CD4-positive, alpha-beta T cell (primary cell): ENCODE measurements at regions not wholly inside any gene's neighbourhood (a gene's known extent, or its start where the extent isn't known, plus 50 kb on each side); places are given as distances from the start of the nearest gene placed in this dataset.

Experiments
- ATAC-seq: fragments of 200-7000 bp; cut with Tn5 transposase; one replicate; pipeline ENCODE4 v1.10.0; 2022; ENCODE audit warnings: mild to moderate bottlenecking; ENCODE audit not compliant: poor library complexity
- CTCF ChIA-PET: fragments of 350-600 bp; sonication (Branson Sonifier 250); formaldehyde crosslinking; loops from one replicate; lab custom pipeline; 2021; ENCODE audit warnings: antibody characterized with exemption, inconsistent platforms; lab: Charles Lee
- POLR2A ChIA-PET: fragments of 350-600 bp; sonication (Branson Sonifier 250); formaldehyde crosslinking; loops from one replicate; lab custom pipeline; 2021; ENCODE audit warnings: antibody characterized with exemption, inconsistent platforms; lab: Charles Lee
- DNase-seq, 14 experiments: peaks; one replicate each; pipeline ENCODE4 v3.0.0-alpha.2; 2013 to 2020; ENCODE audit warnings: mixed read lengths in 2 of 14
- H3K27ac ChIP-seq, 2 donors: one replicate each; pipeline versions ENCODE4 v1.5.1 to v1.7.0; 2013; ENCODE audit warnings: low read length in 2 of 2, low read depth in 1 of 2, mild to moderate bottlenecking in 1 of 2
- H3K27me3 ChIP-seq, 2 experiments: 1 replicate in 1 of 2; 2 replicates in 1 of 2; pipeline versions ENCODE4 v1.6.1 to v1.7.0; 2013; ENCODE audit warnings: low read length in 2 of 2, control low read depth in 1 of 2, mild to moderate bottlenecking in 1 of 2, moderate library complexity in 1 of 2; ENCODE audit not compliant: insufficient read depth in 2 of 2, control insufficient read depth in 1 of 2
- H3K36me3 ChIP-seq: one replicate; pipeline ENCODE4 v1.6.1; 2013; ENCODE audit warnings: low read length, control low read depth; ENCODE audit not compliant: insufficient read depth
- H3K4me1 ChIP-seq: one replicate; pipeline ENCODE4 v1.6.1; 2013; ENCODE audit warnings: low read length, control low read depth; ENCODE audit not compliant: insufficient read depth
- H3K4me3 ChIP-seq: one replicate; pipeline ENCODE4 v1.5.1; 2013; ENCODE audit warnings: mild to moderate bottlenecking, low read length, moderate library complexity
- H3K9me3 ChIP-seq, 2 experiments: 1 replicate in 1 of 2; 2 replicates in 1 of 2; pipeline versions ENCODE4 v1.6.1 to v1.7.0; 2013; ENCODE audit warnings: low read length in 2 of 2, mild to moderate bottlenecking in 2 of 2, control low read depth in 1 of 2, moderate library complexity in 1 of 2; ENCODE audit not compliant: control insufficient read depth in 1 of 2, insufficient read depth in 1 of 2
- H3K27ac Mint-ChIP-seq: one replicate; pipeline ENCODE4 v1.8.0; 2020; ENCODE audit warnings: mixed read lengths
- H3K27me3 Mint-ChIP-seq: one replicate; pipeline ENCODE4 v1.8.0; 2021; ENCODE audit warnings: mixed read lengths
- H3K36me3 Mint-ChIP-seq: one replicate; pipeline ENCODE4 v1.8.0; 2021; ENCODE audit warnings: low read depth, mixed read lengths
- H3K4me1 Mint-ChIP-seq: one replicate; pipeline ENCODE4 v1.8.0; 2021; ENCODE audit warnings: low read depth, mixed read lengths
- H3K4me3 Mint-ChIP-seq: one replicate; pipeline ENCODE4 v1.8.0; 2020; ENCODE audit warnings: mild to moderate bottlenecking, mixed read lengths
- H3K9me3 Mint-ChIP-seq: one replicate; pipeline ENCODE4 v1.8.0; 2020; ENCODE audit warnings: mixed read lengths
- intact Hi-C, 2 experiments: fragments of 100-400 bp; cut with DNase I in 1 of 2; cut with micrococcal nuclease in 1 of 2; formaldehyde crosslinking; loops; one replicate each; pipeline versions ENCODE4 v1.15.1 to v1.9.0; 2023 to 2025; cut with DNase I, micrococcal nuclease
- TF ChIP-seq, protein P1 (sequence below): fragments of 200-600 bp; IDR thresholded peaks from one replicate; pipeline ENCODE4 v1.8.0; 2022; ENCODE audit warnings: antibody characterized with exemption, mild to moderate bottlenecking

DNA sequence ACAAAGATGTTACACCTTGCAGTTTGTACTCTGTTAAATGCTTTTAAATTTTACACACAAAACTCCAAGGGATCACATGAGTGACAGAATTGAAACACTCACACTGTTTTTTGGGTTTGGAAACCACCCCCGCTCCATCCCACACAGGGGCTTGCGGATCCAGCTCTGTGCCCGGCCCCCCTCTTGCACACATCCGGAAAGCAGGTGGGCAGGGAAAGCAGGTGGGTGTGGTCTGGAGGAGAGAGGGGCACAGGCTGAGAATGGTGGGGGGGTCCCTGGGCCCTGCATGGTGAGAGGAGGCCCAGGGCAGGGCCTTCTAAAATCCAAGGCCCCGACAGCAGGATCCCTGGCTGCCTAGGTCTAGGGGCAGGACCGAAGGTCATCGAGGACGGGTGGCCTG lies 88.5 kb upstream of the HPCAL1 start:
- Mint-ChIP-seq H3K27me3 (no peaks in the 10 kb centered on the region), H3K4me1 (no peaks in the 10 kb centered on the region), H3K36me3 (no peaks in the 10 kb centered on the region), H3K27ac (no peak overlapping the region), H3K9me3 (no peaks in the 10 kb centered on the region), H3K4me3 (no peak overlapping the region)
- H3K27ac ChIP-seq: no peak overlapping the region
- no peaks in the 10 kb centered on the region for H3K9me3 ChIP-seq
- no peak overlapping the region for H3K4me3 ChIP-seq
- POLR2A ChIA-PET: no interaction called here
- intact Hi-C loops: no loop called here
- CTCF ChIA-PET: no interaction called here
- ATAC-seq (no peak), DNase-seq (no peak)
- H3K4me1 ChIP-seq: no peaks in the 10 kb centered on the region
- H3K36me3 ChIP-seq: no peaks in the 10 kb centered on the region
- H3K27me3 ChIP-seq: no peaks in the 10 kb centered on the region
- TF ChIP-seq, protein P1, sequence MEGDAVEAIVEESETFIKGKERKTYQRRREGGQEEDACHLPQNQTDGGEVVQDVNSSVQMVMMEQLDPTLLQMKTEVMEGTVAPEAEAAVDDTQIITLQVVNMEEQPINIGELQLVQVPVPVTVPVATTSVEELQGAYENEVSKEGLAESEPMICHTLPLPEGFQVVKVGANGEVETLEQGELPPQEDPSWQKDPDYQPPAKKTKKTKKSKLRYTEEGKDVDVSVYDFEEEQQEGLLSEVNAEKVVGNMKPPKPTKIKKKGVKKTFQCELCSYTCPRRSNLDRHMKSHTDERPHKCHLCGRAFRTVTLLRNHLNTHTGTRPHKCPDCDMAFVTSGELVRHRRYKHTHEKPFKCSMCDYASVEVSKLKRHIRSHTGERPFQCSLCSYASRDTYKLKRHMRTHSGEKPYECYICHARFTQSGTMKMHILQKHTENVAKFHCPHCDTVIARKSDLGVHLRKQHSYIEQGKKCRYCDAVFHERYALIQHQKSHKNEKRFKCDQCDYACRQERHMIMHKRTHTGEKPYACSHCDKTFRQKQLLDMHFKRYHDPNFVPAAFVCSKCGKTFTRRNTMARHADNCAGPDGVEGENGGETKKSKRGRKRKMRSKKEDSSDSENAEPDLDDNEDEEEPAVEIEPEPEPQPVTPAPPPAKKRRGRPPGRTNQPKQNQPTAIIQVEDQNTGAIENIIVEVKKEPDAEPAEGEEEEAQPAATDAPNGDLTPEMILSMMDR: no peak

- H3K27me3 Mint-ChIP-seq: no peaks in the 10 kb centered on the region
- H3K4me1 ChIP-seq: no peaks in the 10 kb centered on the region
- TF ChIP-seq, protein P1: no peak
- H3K27ac Mint-ChIP-seq: no peak overlapping the region
- no peaks in the 10 kb centered on the region for H3K36me3 ChIP-seq
- no peaks in the 10 kb centered on the region for H3K27me3 ChIP-seq
- no peaks in the 10 kb centered on the region for H3K36me3 Mint-ChIP-seq
- H3K4me3 Mint-ChIP-seq: no peak overlapping the region
- POLR2A ChIA-PET: no interaction called here
- H3K9me3 Mint-ChIP-seq: no peaks in the 10 kb centered on the region
- intact Hi-C loops: no loop called here
- H3K9me3 ChIP-seq: no peaks in the 10 kb centered on the region
- H3K27ac ChIP-seq: no peak overlapping the region
- no peak overlapping the region for H3K4me3 ChIP-seq
- CTCF ChIA-PET: interaction anchor here (0.7 kb wide), 1 partner anchor 29 kb away, joined by 3 read pairs; no protein-coding TSS in a partner anchor
- no peak for ATAC-seq
- no peaks in the 10 kb centered on the region for H3K4me1 Mint-ChIP-seq
- no peak for DNase-seq
These were observed 87.2 kb upstream of the HPCAL1 start for GRCh38 chr2:10215393-10215935.

- intact Hi-C loops: no loop called here
- POLR2A ChIA-PET: no interaction called here
- ATAC-seq: no peak
These were observed 85.8 kb upstream of the HPCAL1 start for GRCh38 chr2:10216677-10217488.

More at GRCh38 chr2:10216677-10217488, 85.8 kb upstream of the HPCAL1 start:
- DNase-seq: no peak
- CTCF ChIA-PET: no interaction called here
- no peak overlapping the region for H3K4me3 Mint-ChIP-seq
- Histone ChIP-seq H3K4me1 (no peaks in the 10 kb centered on the region), H3K4me3 (no peak overlapping the region), H3K27me3 (no peaks in the 10 kb centered on the region), H3K36me3 (no peaks in the 10 kb centered on the region), H3K27ac (no peak overlapping the region), H3K9me3 (no peaks in the 10 kb centered on the region)
- H3K27ac Mint-ChIP-seq: no peak overlapping the region
- no peaks in the 10 kb centered on the region for H3K27me3 Mint-ChIP-seq
- no peaks in the 10 kb centered on the region for H3K36me3 Mint-ChIP-seq
- H3K4me1 Mint-ChIP-seq: no peaks in the 10 kb centered on the region
- no peaks in the 10 kb centered on the region for H3K9me3 Mint-ChIP-seq
- TF ChIP-seq, protein P1: no peak
